ENCODE measurements at regions not wholly inside any gene's neighbourhood (a gene's known extent, or its start where the extent isn't known, plus 50 kb on each side); places are given as distances from the start of the nearest gene placed in this dataset.

GRCh38 chr17:34484193-34484733 is 95.1 kb upstream of the TMEM132E start:
- TF ChIP-seq EZH2 (IDR thresholded peaks at IDR 0.05) (no peak), POLR2AphosphoS5 (IDR thresholded peaks at IDR 0.05; ENCODE audit: borderline replicate concordance, low read depth, low read length) (no peak)

All from SK-N-MC (cell line).